ENCODE measurements at regions not wholly inside any gene's neighbourhood (a gene's known extent, or its start where the extent isn't known, plus 50 kb on each side); places are given as distances from the start of the nearest gene placed in this dataset.

GRCh38 chr5:111003623-111004022 is 67.9 kb upstream of the TSLP start:
- TF ChIP-seq, protein P1, sequence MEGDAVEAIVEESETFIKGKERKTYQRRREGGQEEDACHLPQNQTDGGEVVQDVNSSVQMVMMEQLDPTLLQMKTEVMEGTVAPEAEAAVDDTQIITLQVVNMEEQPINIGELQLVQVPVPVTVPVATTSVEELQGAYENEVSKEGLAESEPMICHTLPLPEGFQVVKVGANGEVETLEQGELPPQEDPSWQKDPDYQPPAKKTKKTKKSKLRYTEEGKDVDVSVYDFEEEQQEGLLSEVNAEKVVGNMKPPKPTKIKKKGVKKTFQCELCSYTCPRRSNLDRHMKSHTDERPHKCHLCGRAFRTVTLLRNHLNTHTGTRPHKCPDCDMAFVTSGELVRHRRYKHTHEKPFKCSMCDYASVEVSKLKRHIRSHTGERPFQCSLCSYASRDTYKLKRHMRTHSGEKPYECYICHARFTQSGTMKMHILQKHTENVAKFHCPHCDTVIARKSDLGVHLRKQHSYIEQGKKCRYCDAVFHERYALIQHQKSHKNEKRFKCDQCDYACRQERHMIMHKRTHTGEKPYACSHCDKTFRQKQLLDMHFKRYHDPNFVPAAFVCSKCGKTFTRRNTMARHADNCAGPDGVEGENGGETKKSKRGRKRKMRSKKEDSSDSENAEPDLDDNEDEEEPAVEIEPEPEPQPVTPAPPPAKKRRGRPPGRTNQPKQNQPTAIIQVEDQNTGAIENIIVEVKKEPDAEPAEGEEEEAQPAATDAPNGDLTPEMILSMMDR (IDR thresholded peaks at IDR 0.05) = no peak

- TF ChIP-seq, protein P1 (IDR thresholded peaks at IDR 0.05) = no peak
These were observed 67.2 kb upstream of the TSLP start for GRCh38 chr5:111004291-111004690.

GRCh38 chr5:111010783-111011182 is 60.7 kb upstream of the TSLP start:
- TF ChIP-seq, protein P1 (IDR thresholded peaks at IDR 0.05) = no peak

GRCh38 chr5:111013011-111013410 is 58.5 kb upstream of the TSLP start:
- TF ChIP-seq, protein P1 (IDR thresholded peaks at IDR 0.05) = no peak

GRCh38 chr5:111016801-111017200 is 54.7 kb upstream of the TSLP start:
- TF ChIP-seq, protein P1 (IDR thresholded peaks at IDR 0.05) = no peak

DNA sequence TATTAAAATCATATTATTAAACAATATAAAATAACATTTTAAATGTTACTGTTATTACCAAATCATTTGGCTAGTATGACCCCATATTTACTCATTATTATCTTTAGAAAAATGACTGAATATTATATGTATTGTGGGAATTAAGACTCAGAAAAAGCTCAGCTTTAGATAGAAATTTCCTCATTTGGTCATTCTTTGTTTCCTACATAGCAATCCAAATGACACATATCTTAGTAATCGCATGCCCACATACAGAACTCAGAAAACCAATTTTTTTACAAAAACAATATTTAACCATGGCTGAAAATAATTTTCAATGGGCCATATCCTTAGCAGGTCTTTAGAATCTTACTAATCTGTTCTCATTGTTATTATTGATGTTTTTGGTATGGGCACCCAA is 53.8 kb upstream of the TSLP start:
- TF ChIP-seq, protein P1 (IDR thresholded peaks at IDR 0.05) = no peak
